ENCODE measurements at regions not wholly inside any gene's neighbourhood (a gene's known extent, or its start where the extent isn't known, plus 50 kb on each side); places are given as distances from the start of the nearest gene placed in this dataset.

- Mint-ChIP-seq H3K9me3 (ENCODE audit: unreplicated experiment) (no peaks in the 10 kb centered on the region), H3K27me3 (ENCODE audit: insufficient read depth, unreplicated experiment) (peaks cover 7% of the 10 kb centered on the region), H3K4me1 (ENCODE audit: low read depth, unreplicated experiment) (no peaks in the 10 kb centered on the region), H3K36me3 (ENCODE audit: insufficient read depth, unreplicated experiment) (no peaks in the 10 kb centered on the region), H3K27ac (ENCODE audit: unreplicated experiment) (no peak overlapping the region), H3K4me3 (ENCODE audit: unreplicated experiment) (no peak overlapping the region)
- TF ChIP-seq CTCF (IDR thresholded peaks at IDR 0.05; ENCODE audit: insufficient read depth in 1 of 2, low read depth in 1 of 2, low read length in 1 of 2, severe bottlenecking in 1 of 2, unreplicated experiment in 1 of 2) = no peak
- no peaks in the 10 kb centered on the region for H3K27me3 ChIP-seq (replicated peaks; ENCODE audit: control insufficient read depth, insufficient read depth, low read length)
- no TSS peak for BruUV-seq (replicated peaks)
- intact Hi-C loops (cut with micrococcal nuclease; ENCODE audit: unreplicated experiment) = no loop called here
- POLR2A ChIA-PET = no interaction called here
- CTCF ChIA-PET = no interaction called here
- no peak overlapping the region for H3K4me3 ChIP-seq (ENCODE audit: low read depth, low read length)
- no peaks in the 10 kb centered on the region for H3K36me3 ChIP-seq (ENCODE audit: control insufficient read depth, insufficient read depth, low read length)
- no peaks in the 10 kb centered on the region for H3K4me1 ChIP-seq
- DNase-seq = no peak
- H3K9me3 ChIP-seq = no peaks in the 10 kb centered on the region
Measured at GRCh38 chr2:41000906-41001305, 549.0 kb upstream of the SLC8A1 start.

- Mint-ChIP-seq H3K4me1 (ENCODE audit: low read depth, unreplicated experiment) (no peaks in the 10 kb centered on the region), H3K9me3 (ENCODE audit: unreplicated experiment) (no peaks in the 10 kb centered on the region), H3K4me3 (ENCODE audit: unreplicated experiment) (no peak overlapping the region), H3K27me3 (ENCODE audit: insufficient read depth, unreplicated experiment) (no peaks in the 10 kb centered on the region), H3K27ac (ENCODE audit: unreplicated experiment) (no peak overlapping the region), H3K36me3 (ENCODE audit: insufficient read depth, unreplicated experiment) (no peaks in the 10 kb centered on the region)
- Histone ChIP-seq H3K4me1 (no peaks in the 10 kb centered on the region), H3K9me3 (no peaks in the 10 kb centered on the region), H3K4me3 (ENCODE audit: low read depth, low read length) (no peak overlapping the region), H3K36me3 (ENCODE audit: control insufficient read depth, insufficient read depth, low read length) (no peaks in the 10 kb centered on the region), H3K27me3 (replicated peaks; ENCODE audit: control insufficient read depth, insufficient read depth, low read length) (no peaks in the 10 kb centered on the region)
- TF ChIP-seq CTCF (IDR thresholded peaks at IDR 0.05; ENCODE audit: insufficient read depth in 1 of 2, low read depth in 1 of 2, low read length in 1 of 2, severe bottlenecking in 1 of 2, unreplicated experiment in 1 of 2) = no peak
- no TSS peak for BruUV-seq (replicated peaks)
- ChIA-PET CTCF (no interaction called here), POLR2A (no interaction called here)
- DNase-seq = no peak
- intact Hi-C loops (cut with micrococcal nuclease; ENCODE audit: unreplicated experiment) = no loop called here
Measured at GRCh38 chr2:41004700-41005099, 552.8 kb upstream of the SLC8A1 start.

- no peaks in the 10 kb centered on the region for H3K4me1 Mint-ChIP-seq (ENCODE audit: low read depth, unreplicated experiment)
- intact Hi-C loops (cut with micrococcal nuclease; ENCODE audit: unreplicated experiment) = no loop called here
- H3K36me3 Mint-ChIP-seq (ENCODE audit: insufficient read depth, unreplicated experiment) = no peaks in the 10 kb centered on the region
- no peak for DNase-seq
- peaks cover 5% of the 10 kb centered on the region for H3K27me3 Mint-ChIP-seq (ENCODE audit: insufficient read depth, unreplicated experiment)
- H3K4me3 Mint-ChIP-seq (ENCODE audit: unreplicated experiment) = no peak overlapping the region
- Histone ChIP-seq H3K36me3 (ENCODE audit: control insufficient read depth, insufficient read depth, low read length) (no peaks in the 10 kb centered on the region), H3K9me3 (no peaks in the 10 kb centered on the region), H3K27me3 (replicated peaks; ENCODE audit: control insufficient read depth, insufficient read depth, low read length) (no peaks in the 10 kb centered on the region), H3K4me3 (ENCODE audit: low read depth, low read length) (no peak overlapping the region), H3K4me1 (no peaks in the 10 kb centered on the region)
- POLR2A ChIA-PET = no interaction called here
- TF ChIP-seq CTCF (IDR thresholded peaks at IDR 0.05; ENCODE audit: insufficient read depth in 1 of 2, low read depth in 1 of 2, low read length in 1 of 2, severe bottlenecking in 1 of 2, unreplicated experiment in 1 of 2) = no peak
- CTCF ChIA-PET = no interaction called here
- H3K27ac Mint-ChIP-seq (ENCODE audit: unreplicated experiment) = no peak overlapping the region
- no peaks in the 10 kb centered on the region for H3K9me3 Mint-ChIP-seq (ENCODE audit: unreplicated experiment)
- BruUV-seq (replicated peaks) = no TSS peak
Measured at GRCh38 chr2:41020358-41020757, 568.5 kb upstream of the SLC8A1 start.
